ENCODE measurements at regions not wholly inside any gene's neighbourhood (a gene's known extent, or its start where the extent isn't known, plus 50 kb on each side); places are given as distances from the start of the nearest gene placed in this dataset.

DNA sequence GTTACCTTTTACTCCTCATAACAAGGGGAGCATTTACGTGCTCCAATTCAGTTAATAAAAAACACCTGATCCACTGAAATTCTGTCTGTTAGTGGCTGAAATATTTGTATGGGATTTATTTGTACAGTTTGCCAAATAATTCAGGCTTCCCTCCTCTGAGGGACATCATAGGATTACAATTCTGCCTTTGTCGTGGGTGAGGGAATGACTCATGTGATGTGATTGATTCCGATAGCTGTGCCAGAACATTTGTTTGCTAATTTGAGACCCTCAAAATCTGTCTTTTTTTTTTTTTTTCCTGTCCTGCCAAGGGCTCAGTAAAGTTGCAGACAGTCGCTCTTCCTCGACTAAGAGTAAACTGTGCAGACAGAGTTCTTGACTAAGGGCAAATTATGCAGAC, 612.6 kb upstream of the CDH2 start:
- TF ChIP-seq, protein P1, sequence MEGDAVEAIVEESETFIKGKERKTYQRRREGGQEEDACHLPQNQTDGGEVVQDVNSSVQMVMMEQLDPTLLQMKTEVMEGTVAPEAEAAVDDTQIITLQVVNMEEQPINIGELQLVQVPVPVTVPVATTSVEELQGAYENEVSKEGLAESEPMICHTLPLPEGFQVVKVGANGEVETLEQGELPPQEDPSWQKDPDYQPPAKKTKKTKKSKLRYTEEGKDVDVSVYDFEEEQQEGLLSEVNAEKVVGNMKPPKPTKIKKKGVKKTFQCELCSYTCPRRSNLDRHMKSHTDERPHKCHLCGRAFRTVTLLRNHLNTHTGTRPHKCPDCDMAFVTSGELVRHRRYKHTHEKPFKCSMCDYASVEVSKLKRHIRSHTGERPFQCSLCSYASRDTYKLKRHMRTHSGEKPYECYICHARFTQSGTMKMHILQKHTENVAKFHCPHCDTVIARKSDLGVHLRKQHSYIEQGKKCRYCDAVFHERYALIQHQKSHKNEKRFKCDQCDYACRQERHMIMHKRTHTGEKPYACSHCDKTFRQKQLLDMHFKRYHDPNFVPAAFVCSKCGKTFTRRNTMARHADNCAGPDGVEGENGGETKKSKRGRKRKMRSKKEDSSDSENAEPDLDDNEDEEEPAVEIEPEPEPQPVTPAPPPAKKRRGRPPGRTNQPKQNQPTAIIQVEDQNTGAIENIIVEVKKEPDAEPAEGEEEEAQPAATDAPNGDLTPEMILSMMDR (conservative IDR thresholded peaks at IDR 0.05) = no peak
- TF ChIP-seq ZFX (IDR thresholded peaks at IDR 0.05) = no peak
